ENCODE measurements at regions not wholly inside any gene's neighbourhood (a gene's known extent, or its start where the extent isn't known, plus 50 kb on each side); places are given as distances from the start of the nearest gene placed in this dataset.

DNA sequence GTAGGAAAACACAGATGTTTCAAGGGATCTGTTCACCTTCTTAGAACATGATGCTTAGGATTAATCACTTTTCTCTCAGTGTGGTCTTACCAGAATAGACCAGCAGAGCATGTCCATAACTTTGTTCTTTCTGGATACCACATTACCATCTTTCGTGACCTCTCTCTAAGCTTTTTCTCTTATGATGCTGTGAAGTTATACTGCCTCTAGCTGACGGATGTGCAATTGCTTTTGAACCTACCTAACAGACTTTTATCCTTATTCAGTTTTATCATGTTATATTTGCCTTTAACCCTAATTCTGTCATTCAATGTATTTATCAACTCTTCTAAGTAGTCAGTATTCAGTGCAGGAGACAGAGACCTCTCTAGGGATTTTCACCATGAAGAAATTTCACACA, 246.7 kb downstream of the DACT1 start:
- Histone ChIP-seq H3F3A (replicated peaks; ENCODE audit: insufficient read depth) (no peaks in the 10 kb centered on the region), H3K4me2 (no peak overlapping the region), H3K27ac (ENCODE audit: low read depth in 2 of 2, low read length in 1 of 2) (no peak overlapping the region), H3K9ac (no peak overlapping the region), H3K79me2 (ENCODE audit: insufficient read depth) (no peaks in the 10 kb centered on the region), H3K4me3 (ENCODE audit: low read depth in 2 of 2, low read length in 1 of 2) (no peak overlapping the region; a peak in 1 of 4 replicates), H3K27me3 (ENCODE audit: insufficient read depth) (no peaks in the 10 kb centered on the region), H4K20me1 (ENCODE audit: insufficient read depth) (no peaks in the 10 kb centered on the region), H3K9me3 (no peaks in the 10 kb centered on the region), H3K9me2 (no peaks in the 10 kb centered on the region), H3K36me3 (replicated peaks in 1 of 2; ENCODE audit: control insufficient read depth in 1 of 2, insufficient read depth in 2 of 2, low read length in 1 of 2) (no peaks in the 10 kb centered on the region), H2AFZ (ENCODE audit: low read depth) (no peak overlapping the region), H3K4me1 (ENCODE audit: control insufficient read depth in 1 of 2, insufficient read depth in 2 of 2, low read depth in 1 of 2, low read length in 1 of 2) (peaks cover 0 to 2% of the 10 kb centered on the region in 2 experiments; a peak in 2 of 4 replicates)
- no peak for DNase-seq
- TF ChIP-seq RAD21 (IDR thresholded peaks at IDR 0.05; ENCODE audit: low read length) (peak; percentile 46), TEAD4 (IDR thresholded peaks at IDR 0.05; ENCODE audit: borderline replicate concordance, insufficient read depth) (no peak)
- TF ChIP-seq, protein P1, sequence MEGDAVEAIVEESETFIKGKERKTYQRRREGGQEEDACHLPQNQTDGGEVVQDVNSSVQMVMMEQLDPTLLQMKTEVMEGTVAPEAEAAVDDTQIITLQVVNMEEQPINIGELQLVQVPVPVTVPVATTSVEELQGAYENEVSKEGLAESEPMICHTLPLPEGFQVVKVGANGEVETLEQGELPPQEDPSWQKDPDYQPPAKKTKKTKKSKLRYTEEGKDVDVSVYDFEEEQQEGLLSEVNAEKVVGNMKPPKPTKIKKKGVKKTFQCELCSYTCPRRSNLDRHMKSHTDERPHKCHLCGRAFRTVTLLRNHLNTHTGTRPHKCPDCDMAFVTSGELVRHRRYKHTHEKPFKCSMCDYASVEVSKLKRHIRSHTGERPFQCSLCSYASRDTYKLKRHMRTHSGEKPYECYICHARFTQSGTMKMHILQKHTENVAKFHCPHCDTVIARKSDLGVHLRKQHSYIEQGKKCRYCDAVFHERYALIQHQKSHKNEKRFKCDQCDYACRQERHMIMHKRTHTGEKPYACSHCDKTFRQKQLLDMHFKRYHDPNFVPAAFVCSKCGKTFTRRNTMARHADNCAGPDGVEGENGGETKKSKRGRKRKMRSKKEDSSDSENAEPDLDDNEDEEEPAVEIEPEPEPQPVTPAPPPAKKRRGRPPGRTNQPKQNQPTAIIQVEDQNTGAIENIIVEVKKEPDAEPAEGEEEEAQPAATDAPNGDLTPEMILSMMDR (IDR thresholded peaks at IDR 0.05) = peak; percentile 31; the same call in 1 of the 2 replicates
- CTCF ChIA-PET = interaction anchor here (0.6 to 1.8 kb wide), 8 partner anchors 10 to 383 kb away, joined by 3 to 5 read pairs (median 3); no protein-coding TSS in a partner anchor
- POLR2A ChIA-PET = no interaction called here
- 83% methylated on average over 2 of the region's 2 CpGs for WGBS (ENCODE audit: low lambda C conversion rate)

DNA sequence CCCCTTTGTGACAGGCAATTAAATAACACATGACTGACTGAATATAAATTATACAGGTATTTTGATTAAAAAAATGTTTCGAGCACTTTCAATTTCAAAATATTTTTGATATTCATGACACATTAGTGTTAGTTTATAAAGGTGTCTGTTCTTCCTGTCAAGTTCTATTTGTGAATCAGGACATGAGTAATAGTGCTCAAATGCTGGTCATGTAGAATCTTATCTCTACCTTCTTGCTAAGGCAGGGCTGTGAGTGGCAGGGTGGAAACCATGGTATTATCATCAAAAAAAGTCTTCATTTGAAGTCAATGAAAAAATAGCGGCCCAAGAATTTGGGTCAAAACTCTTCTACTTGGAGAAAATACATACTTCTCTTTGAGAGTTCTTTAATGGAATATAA, 250.2 kb downstream of the DACT1 start:
- no peak overlapping the region for H3K9ac ChIP-seq
- H3K79me2 ChIP-seq (ENCODE audit: insufficient read depth) = no peaks in the 10 kb centered on the region
- no peak overlapping the region for H3K4me3 ChIP-seq (ENCODE audit: low read depth in 2 of 2, low read length in 1 of 2)
- H3K27me3 ChIP-seq (ENCODE audit: insufficient read depth) = no peaks in the 10 kb centered on the region
- no peaks in the 10 kb centered on the region for H3K9me3 ChIP-seq
- no peaks in the 10 kb centered on the region for H3K9me2 ChIP-seq
- no peaks in the 10 kb centered on the region for H3K4me1 ChIP-seq (ENCODE audit: control insufficient read depth in 1 of 2, insufficient read depth in 2 of 2, low read depth in 1 of 2, low read length in 1 of 2)
- H3K4me2 ChIP-seq = no peak overlapping the region
- no peak overlapping the region for H3K27ac ChIP-seq (ENCODE audit: low read depth in 2 of 2, low read length in 1 of 2)
- ChIA-PET POLR2A (no interaction called here), CTCF (no interaction called here)
- no peak overlapping the region for H2AFZ ChIP-seq (ENCODE audit: low read depth)
- no peaks in the 10 kb centered on the region for H3F3A ChIP-seq (replicated peaks; ENCODE audit: insufficient read depth)
- 88% methylated on average over 2 of the region's 2 CpGs for WGBS (ENCODE audit: low lambda C conversion rate)
- H4K20me1 ChIP-seq (ENCODE audit: insufficient read depth) = no peaks in the 10 kb centered on the region
- no peak for DNase-seq
- no peak for TF ChIP-seq EZH2phosphoT487 (IDR thresholded peaks at IDR 0.05; ENCODE audit: borderline replicate concordance, low read depth)
- no peak for TF ChIP-seq MEF2A (IDR thresholded peaks at IDR 0.05; ENCODE audit: borderline replicate concordance, low read depth)
- no peak for TF ChIP-seq MXI1 (IDR thresholded peaks at IDR 0.05; ENCODE audit: low read depth, low read length)
- TF ChIP-seq GATA2 (CRISPR knock-in tag; IDR thresholded peaks at IDR 0.05) = no peak
- TF ChIP-seq, protein P2, sequence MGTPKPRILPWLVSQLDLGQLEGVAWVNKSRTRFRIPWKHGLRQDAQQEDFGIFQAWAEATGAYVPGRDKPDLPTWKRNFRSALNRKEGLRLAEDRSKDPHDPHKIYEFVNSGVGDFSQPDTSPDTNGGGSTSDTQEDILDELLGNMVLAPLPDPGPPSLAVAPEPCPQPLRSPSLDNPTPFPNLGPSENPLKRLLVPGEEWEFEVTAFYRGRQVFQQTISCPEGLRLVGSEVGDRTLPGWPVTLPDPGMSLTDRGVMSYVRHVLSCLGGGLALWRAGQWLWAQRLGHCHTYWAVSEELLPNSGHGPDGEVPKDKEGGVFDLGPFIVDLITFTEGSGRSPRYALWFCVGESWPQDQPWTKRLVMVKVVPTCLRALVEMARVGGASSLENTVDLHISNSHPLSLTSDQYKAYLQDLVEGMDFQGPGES (IDR thresholded peaks at IDR 0.05; ENCODE audit: low read depth, low read length) = no peak
- no peak for TF ChIP-seq FOXJ3 (CRISPR knock-in tag; IDR thresholded peaks at IDR 0.05)
- no peak for TF ChIP-seq ELF1 (IDR thresholded peaks at IDR 0.05)
- no peak for TF ChIP-seq FOSL2 (IDR thresholded peaks at IDR 0.05; ENCODE audit: borderline replicate concordance, low read depth)
- TF ChIP-seq NFIC (IDR thresholded peaks at IDR 0.05; ENCODE audit: borderline replicate concordance) = no peak
- no peak for TF ChIP-seq SMC3 (IDR thresholded peaks at IDR 0.05; ENCODE audit: low read depth, low read length)
- TF ChIP-seq YY1 (IDR thresholded peaks at IDR 0.05; ENCODE audit: low read depth) = no peak
- TF ChIP-seq RXRA (IDR thresholded peaks at IDR 0.05; ENCODE audit: borderline replicate concordance, low read depth) = no peak
- no peaks in the 10 kb centered on the region for H3K36me3 ChIP-seq (replicated peaks in 1 of 2; ENCODE audit: control insufficient read depth in 1 of 2, insufficient read depth in 2 of 2, low read length in 1 of 2)
